C4-2B (cell line): ENCODE measurements at regions not wholly inside any gene's neighbourhood (a gene's known extent, or its start where the extent isn't known, plus 50 kb on each side); places are given as distances from the start of the nearest gene placed in this dataset.

Experiments
- H3K27ac ChIP-seq: fragments of 450-650 bp; 2 replicates; pipeline ENCODE4 v1.5.1; 2017
- ZFX ChIP-seq: fragments of 450-650 bp; IDR thresholded peaks from 2 replicates; pipeline ENCODE4 v1.6.1; 2017
- TF ChIP-seq, protein P1 (sequence below): fragments of 450-650 bp; conservative IDR thresholded peaks from 2 replicates; pipeline ENCODE4 v1.5.1; 2017; ENCODE audit warnings: mild to moderate bottlenecking

DNA sequence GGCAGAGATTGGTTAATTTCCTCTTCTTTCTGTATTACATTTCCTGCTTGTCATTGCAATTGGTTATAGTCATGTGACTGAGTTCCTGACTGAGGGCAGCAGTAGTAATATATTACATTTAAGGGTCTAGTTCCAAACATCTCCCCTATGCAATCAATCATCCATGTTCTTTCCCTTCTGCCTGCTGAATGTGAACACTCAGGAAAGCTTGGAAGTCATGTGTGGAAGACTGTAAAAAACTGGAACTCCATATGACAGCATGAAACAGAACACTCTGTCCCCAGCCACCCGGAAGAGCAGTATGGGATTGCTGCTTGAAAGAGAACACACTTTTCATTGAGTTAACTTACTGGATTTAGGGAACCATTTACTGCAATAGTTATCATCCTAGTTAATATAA lies 459.7 kb upstream of the SEMA3A start:
- no peak overlapping the region for H3K27ac ChIP-seq
- no peak for TF ChIP-seq ZFX
- TF ChIP-seq, protein P1, sequence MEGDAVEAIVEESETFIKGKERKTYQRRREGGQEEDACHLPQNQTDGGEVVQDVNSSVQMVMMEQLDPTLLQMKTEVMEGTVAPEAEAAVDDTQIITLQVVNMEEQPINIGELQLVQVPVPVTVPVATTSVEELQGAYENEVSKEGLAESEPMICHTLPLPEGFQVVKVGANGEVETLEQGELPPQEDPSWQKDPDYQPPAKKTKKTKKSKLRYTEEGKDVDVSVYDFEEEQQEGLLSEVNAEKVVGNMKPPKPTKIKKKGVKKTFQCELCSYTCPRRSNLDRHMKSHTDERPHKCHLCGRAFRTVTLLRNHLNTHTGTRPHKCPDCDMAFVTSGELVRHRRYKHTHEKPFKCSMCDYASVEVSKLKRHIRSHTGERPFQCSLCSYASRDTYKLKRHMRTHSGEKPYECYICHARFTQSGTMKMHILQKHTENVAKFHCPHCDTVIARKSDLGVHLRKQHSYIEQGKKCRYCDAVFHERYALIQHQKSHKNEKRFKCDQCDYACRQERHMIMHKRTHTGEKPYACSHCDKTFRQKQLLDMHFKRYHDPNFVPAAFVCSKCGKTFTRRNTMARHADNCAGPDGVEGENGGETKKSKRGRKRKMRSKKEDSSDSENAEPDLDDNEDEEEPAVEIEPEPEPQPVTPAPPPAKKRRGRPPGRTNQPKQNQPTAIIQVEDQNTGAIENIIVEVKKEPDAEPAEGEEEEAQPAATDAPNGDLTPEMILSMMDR = no peak

DNA sequence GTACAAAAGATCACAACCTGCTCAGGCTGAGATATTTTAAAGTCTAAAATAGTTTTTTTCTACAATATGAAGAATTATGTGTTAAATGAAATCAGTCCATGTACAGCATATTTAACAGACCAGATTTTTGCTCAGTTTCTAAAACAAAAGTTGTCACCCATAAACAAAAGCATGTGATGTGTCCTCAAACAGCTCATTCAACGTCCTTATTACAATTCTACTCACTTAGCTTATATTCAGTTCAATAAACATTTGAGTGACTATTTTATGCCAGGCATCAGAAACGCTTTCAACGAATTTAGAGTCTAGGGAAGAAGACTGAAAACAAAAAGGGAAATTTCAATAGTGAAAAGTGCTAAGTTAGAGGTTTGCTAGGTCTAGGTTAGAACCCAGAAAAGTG lies 457.3 kb upstream of the SEMA3A start:
- no peak overlapping the region for H3K27ac ChIP-seq
- TF ChIP-seq, protein P1 = no peak
- no peak for TF ChIP-seq ZFX

DNA sequence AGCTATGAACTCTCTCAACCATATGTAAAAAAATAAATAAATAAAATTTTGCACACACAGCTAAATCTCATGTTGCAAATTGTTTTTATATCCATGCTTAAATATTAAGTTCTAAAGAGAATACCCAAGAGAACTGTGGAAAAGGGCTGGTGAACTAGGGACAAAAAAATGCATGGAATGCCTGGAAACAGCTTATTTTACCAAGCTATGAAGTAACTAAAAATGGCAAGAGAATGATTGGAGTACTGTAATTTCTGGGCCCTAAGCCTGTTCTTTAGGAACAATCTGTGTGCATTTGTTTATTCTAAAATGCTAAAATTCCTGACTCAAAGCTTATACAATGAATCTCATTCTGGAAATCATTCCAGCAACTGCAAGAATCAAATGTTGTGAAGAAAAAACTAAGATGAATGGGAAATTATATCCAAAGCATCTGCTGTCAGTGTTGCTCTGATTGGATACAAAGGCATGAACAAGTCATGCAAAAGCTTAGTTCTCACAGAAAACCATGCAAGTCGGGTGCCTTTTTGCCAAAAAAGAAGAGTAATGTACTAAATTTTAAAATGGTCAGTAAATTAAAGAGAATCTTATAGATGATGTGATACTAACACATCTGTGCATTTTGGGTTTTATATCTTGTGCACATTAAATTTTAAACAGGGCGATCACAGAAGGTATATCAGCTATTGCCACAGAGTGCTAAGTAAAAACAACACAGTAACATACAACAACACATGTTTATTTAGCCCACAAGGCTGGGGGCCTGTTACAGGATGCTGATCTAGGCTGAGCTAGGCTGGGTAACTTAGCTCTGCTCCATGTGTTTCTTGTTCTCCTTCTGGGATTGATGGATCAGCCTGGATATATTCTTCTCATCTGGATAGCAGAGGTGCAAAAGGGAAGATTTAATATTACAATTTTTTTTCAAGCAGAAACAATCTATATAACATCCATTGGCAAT lies 453.5 kb upstream of the SEMA3A start:
- TF ChIP-seq, protein P1 = no peak
- TF ChIP-seq ZFX = no peak
- no peak overlapping the region for H3K27ac ChIP-seq

DNA sequence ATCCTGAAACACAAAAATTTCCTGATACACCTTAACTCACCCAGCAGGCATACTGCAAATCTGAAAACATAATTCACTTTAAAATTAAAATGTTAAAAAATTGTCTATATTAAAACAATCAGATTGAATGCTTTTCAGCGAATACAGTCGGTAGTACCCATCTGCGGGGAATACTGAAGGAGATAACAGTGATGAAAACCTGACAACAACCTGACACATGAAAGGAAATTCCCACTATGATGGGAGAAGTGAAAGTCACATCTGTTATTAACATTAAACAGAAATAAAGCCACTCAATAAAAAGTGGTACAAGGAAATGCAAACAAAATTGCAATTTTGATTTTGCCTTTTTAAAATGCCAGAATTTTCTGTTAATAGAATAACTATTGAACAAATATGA lies 448.0 kb upstream of the SEMA3A start:
- no peak overlapping the region for H3K27ac ChIP-seq
- TF ChIP-seq, protein P1 = no peak
- TF ChIP-seq ZFX = no peak

DNA sequence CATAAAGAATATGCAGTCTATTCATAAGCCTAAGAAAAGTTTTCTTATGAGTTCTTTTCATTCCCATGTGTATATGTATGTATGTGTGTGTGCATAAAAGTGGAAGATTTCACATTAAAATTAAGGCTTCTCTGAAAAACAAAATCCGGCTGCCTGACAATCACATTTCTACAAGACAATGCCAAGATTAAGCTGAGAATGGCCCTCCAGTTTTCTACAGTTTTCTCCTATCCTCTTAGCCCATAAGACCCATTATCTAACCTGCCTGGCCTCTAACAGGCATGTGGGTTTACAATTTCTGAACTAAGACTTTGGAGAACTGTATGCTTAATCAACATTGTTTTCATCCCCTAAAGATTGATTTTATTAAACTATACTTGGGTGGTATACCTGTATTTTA lies 446.0 kb upstream of the SEMA3A start:
- H3K27ac ChIP-seq = no peak overlapping the region
- TF ChIP-seq, protein P1 = no peak
- no peak for TF ChIP-seq ZFX

DNA sequence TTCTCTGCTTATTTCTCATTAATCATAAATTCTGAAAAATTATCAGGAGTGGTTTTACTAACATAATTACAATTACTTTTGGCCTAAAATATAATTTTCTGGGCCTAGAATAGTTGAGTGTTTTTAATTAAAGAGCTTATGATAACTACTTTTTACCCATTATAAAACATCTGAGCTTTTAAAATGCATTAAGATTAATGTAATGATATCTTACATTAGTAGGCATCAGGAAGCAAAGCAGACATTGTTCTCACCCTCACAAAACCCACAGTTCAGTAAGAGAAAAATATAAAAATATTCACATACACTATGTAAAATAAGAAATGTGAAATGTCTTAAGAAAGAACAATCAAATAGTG lies 443.7 kb upstream of the SEMA3A start:
- no peak overlapping the region for H3K27ac ChIP-seq
- TF ChIP-seq ZFX = no peak
- TF ChIP-seq, protein P1 = no peak

DNA sequence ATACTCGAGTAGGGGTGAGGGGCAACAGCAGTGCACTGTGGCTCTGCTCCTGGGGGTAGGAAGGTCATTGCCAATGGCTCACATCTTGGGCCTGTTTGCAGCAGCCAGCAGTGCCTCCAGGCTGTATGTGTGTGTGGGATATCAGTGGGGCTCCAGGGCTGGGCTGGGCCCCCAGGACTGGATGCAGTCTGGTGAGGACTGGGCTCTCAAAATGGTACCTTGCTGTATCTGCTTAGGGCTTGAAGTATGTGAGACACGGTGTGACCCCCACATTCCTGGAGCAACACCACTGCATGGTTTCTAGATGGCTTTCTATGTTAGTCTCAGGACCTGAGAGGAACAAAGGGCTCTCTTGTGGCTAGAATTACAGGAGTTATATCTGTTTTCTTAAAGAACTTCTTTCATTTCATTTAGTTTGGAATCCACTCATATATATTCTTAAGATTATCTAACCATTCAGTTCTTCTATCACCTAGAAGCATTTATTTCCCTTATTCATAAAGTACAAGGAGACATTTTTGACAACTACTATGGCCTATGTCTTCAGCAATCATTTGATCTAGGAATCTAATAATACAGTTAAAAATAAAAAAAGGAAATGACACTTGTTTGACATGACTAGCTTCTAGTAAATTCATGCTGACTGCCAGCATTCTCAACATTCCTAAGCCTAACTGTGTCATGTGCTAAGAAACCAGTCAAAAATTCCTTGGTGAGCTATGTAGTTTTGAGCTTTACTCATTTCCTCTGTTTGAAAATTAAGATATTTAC lies 443.2 kb upstream of the SEMA3A start:
- no peak overlapping the region for H3K27ac ChIP-seq
- no peak for TF ChIP-seq ZFX
- TF ChIP-seq, protein P1 = no peak
